HUES6 (cell line): ENCODE measurements at regions not wholly inside any gene's neighbourhood (a gene's known extent, or its start where the extent isn't known, plus 50 kb on each side); places are given as distances from the start of the nearest gene placed in this dataset.
"Not testable (repeated sequence)": the region's sequence is repeated elsewhere in the genome, so short reads cannot be mapped to it uniquely, and the experiment has no call there.

ENCODE experiments used
- H3K27ac ChIP-seq: 2 replicates; pipeline ENCODE4 v1.7.0; 2013; ENCODE audit warnings: low read depth, mild to moderate bottlenecking, low read length, inconsistent platforms
- H3K27me3 ChIP-seq: 2 replicates; pipeline ENCODE4 v1.6.1; 2013; ENCODE audit warnings: low read length; ENCODE audit not compliant: control insufficient read depth, insufficient read depth
- H3K36me3 ChIP-seq: 2 replicates; pipeline ENCODE4 v1.6.1; 2013; ENCODE audit warnings: low read length; ENCODE audit not compliant: control insufficient read depth, insufficient read depth
- H3K4me1 ChIP-seq: 2 replicates; pipeline ENCODE4 v1.6.1; 2013; ENCODE audit warnings: low read length; ENCODE audit not compliant: control insufficient read depth, insufficient read depth
- H3K4me3 ChIP-seq: 2 replicates; pipeline ENCODE4 v1.5.1; 2013; ENCODE audit warnings: low read depth, low read length
- H3K9ac ChIP-seq: one replicate; pipeline ENCODE4 v1.6.1; 2013; ENCODE audit warnings: mild to moderate bottlenecking, low read length
- H3K9me3 ChIP-seq: 2 replicates; pipeline ENCODE4 v1.6.1; 2013; ENCODE audit warnings: low read depth, low read length; ENCODE audit not compliant: control insufficient read depth, insufficient read depth

DNA sequence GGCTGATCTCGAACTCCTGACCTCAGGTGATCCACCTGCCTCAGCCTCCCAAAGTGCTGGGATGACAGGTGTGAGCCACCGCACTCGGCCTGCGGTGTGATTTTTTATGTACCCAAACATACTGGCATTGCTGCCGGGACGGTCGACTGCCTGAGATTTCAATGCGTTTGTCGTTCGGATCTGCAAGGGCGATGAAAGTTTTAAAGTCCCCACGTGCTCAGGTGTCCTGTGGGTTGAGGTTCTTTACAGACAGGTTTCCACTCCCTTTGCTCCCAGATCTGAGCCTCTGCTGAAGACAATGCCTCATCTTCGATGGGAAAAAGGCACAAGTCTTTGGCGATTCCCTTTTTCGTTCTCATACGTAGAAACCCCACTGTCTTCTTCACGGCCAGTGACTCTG, 78.1 kb upstream of the SHOX start:
- Histone ChIP-seq H3K36me3 (no peaks in the 10 kb centered on the region), H3K9ac (no peak overlapping the region), H3K27ac (no peak overlapping the region), H3K4me3 (no peak overlapping the region), H3K9me3 (peaks cover 3% of the 10 kb centered on the region; the same call in 1 of the 2 replicates), H3K4me1 (no peaks in the 10 kb centered on the region), H3K27me3 (0 out of 2 replicates have a peak, but pooled peaks cover 6% of the 10 kb centered on the region)

DNA sequence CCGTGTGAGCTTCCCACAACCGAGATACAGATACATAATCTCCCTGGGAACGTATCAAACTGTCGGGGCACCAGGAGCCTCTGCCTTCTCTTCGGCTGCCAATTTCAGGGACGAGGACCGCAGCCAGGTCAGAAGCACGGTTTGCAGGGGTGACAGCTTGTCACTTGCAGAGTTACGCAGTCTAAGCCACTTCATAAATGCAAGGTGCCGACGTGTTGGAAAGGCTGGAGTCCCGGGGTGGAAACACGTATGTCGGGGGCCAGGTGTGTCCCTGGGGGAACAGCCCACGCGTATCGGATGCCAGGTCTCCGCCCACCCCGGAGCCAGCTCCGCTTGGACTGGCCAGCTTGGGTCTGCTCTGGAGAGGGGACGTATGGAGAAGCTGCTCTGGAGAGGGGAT, 76.3 kb upstream of the SHOX start:
- Histone ChIP-seq H3K27me3 (0 out of 2 replicates have a peak, but pooled peaks cover 6% of the 10 kb centered on the region), H3K9me3 (peaks cover 3% of the 10 kb centered on the region; the same call in 1 of the 2 replicates)

DNA sequence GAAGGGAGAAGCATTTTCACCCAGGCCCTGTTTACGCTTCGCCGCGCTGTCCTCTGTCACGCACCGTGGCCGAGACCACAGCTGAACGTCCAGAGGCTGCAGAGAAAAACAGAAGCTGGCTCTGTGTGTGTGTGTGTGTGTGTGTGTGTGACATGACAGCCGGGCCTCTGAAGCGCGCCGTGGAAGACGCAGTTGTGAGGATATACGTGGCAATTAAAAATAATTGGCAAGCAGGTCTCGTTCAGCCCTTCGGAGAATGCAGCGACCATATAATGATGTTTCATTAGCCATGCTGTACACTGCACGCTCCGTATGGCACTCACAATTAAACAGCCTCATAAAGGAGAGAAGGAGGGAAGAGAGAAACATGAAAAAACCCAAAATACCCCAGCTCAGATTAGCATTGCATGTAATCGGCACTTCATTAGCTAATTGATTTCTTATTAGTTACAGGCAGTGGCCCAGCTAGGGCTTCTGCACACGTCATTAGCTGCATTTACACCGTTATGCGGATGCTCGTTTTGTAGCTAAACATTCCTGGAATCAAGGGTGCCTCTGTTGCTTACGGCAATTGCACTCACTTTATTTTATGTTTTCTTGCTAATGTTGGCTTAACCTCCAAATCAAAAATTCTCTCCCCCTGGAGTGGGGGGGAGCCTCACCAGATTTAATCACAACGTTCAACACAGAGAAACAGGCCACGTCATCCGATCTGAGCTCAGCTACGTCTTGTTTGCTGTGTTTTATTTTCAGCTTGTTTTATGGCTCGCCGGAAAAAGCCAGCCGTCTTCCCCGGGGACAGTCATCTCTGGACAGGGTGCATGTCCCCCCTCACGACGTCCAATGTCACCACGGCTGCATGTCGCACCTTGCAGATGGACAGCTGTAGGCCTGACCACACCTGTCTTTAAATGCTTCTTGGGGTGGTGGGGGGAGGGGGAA, 74.6 kb upstream of the SHOX start:
- no peak overlapping the region for H3K9ac ChIP-seq
- H3K36me3 ChIP-seq, result no peaks in the 10 kb centered on the region
- no peak overlapping the region for H3K4me3 ChIP-seq
- H3K27me3 ChIP-seq, result 0 out of 2 replicates have a peak, but pooled peaks cover 6% of the 10 kb centered on the region
- no peaks in the 10 kb centered on the region for H3K4me1 ChIP-seq
- no peaks in the 10 kb centered on the region for H3K9me3 ChIP-seq
- no peak overlapping the region for H3K27ac ChIP-seq

More for the DNA sequence above, 76.3 kb upstream of the SHOX start:
- Histone ChIP-seq H3K4me3 (no peak overlapping the region), H3K9ac (no peak overlapping the region), H3K27ac (no peak overlapping the region), H3K4me1 (no peaks in the 10 kb centered on the region), H3K36me3 (no peaks in the 10 kb centered on the region)

DNA sequence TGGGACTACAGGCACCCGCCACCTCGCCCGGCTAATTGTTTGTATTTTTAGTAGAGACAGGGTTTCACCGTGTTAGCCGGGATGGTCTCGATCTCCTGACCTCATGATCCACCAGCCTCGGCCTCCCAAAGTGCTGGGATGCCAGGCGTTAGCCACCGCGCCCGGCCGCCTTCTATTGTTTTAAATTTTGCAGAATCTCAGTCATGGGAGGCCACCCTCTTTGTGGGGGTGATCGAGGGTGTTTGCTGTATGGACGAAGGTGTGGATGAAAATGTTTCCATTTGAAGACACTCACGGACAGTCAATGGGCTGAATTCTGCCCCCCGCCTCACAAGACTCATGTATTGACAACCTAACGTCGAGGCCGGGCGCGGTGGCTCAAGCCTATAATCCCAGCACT, 73.0 kb upstream of the SHOX start:
- not testable (repeated sequence) for H3K9ac ChIP-seq, H3K4me1 ChIP-seq, H3K27me3 ChIP-seq, H3K4me3 ChIP-seq, H3K36me3 ChIP-seq, H3K9me3 ChIP-seq, H3K27ac ChIP-seq

DNA sequence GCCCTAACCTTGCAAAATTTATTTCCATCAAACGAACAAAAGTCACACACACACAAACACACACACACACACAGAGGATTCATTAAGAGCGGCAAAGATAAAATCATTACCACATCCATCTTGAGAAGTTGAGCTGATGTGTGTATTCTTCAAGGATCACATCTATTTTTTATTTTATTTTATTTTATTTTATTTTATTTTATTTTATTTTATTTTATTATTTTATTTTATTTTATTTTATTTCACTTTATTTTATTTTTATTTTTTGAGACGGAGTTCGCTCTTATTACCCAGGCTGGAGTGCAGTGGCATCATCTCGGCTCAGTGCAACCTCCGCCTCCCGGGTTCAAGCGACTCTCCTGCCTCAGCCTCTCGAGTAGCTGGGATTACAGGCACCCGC, 71.3 kb upstream of the SHOX start:
- not testable (repeated sequence) for H3K36me3 ChIP-seq, H3K27me3 ChIP-seq, H3K4me1 ChIP-seq, H3K9ac ChIP-seq, H3K9me3 ChIP-seq, H3K4me3 ChIP-seq, H3K27ac ChIP-seq

DNA sequence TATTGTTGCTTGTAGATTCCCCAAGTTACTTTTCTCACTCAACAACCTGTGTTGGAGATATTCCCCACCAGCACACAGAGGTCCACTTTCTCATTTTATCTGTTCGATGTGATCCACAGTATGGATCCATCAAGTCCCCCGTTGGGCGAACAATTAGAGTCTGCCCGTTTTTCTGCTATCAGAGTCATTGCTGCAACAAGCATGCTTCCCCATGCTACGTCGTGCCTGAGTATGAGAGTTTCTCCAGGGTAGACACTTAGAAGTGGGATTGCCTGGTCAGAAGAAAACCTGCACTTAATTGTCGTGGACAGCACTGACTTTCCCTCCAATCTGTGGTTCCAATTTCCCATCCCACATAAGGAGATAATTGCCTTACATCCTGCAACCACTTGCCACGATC, 62.7 kb upstream of the SHOX start:
- H3K4me1 ChIP-seq, result no peaks in the 10 kb centered on the region
- H3K9me3 ChIP-seq, result peaks cover 6% of the 10 kb centered on the region; the same call in 1 of the 2 replicates

DNA sequence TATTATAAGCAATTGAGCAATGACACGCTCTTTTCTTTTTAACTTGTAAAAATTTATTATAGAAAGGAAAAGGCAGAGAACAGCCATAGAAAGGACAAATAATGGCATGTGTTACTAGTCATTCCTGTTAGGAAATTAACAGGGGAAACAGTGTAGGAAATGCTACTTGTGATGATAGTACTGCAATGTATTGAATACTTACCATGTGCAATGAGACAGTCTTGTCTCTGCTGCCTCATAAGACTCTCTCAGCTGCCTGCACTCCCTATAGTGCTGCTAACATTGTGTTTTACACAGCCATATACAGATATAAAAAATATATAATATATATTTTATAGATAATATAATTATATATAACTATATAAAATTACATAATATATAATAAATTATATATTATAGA, 62.3 kb upstream of the SHOX start:
- no peak overlapping the region for H3K4me3 ChIP-seq
- H3K27ac ChIP-seq, result no peak overlapping the region
- H3K27me3 ChIP-seq, result 0 out of 2 replicates have a peak, but pooled peaks cover 6% of the 10 kb centered on the region
- no peaks in the 10 kb centered on the region for H3K36me3 ChIP-seq
- peaks cover 6% of the 10 kb centered on the region; the same call in 1 of the 2 replicates for H3K9me3 ChIP-seq
- no peak overlapping the region for H3K9ac ChIP-seq
- no peaks in the 10 kb centered on the region for H3K4me1 ChIP-seq

More for the DNA sequence above, 62.7 kb upstream of the SHOX start:
- H3K27me3 ChIP-seq, result 0 out of 2 replicates have a peak, but pooled peaks cover 6% of the 10 kb centered on the region
- H3K9ac ChIP-seq, result no peak overlapping the region
- no peaks in the 10 kb centered on the region for H3K36me3 ChIP-seq
- no peak overlapping the region for H3K27ac ChIP-seq
- H3K4me3 ChIP-seq, result no peak overlapping the region

DNA sequence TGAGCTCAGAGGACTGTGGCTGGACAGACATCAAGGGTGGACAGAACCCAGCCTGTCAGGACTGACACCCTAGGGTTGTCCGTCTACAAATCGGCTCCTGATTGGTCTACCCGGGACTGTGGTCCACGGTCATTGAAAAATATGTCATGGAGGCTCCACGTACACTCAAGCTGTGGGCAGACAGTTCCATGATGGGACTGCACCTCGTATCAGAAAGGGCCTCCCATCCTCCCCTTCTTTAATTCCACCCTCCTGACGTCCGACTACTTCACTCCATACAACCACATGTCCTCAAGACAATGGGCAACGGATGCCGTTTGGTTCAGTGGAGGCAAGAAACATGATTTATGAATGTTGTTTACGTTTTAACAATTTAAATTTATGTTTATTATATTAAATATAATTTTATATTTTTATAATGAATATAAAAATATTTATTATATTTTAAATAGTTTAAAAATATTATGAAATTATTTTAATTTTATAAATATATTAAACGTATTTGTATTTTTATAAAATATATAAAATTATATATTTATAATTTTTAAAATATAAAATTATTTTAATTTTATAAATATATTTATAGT, 58.0 kb upstream of the SHOX start:
- Histone ChIP-seq H3K9ac (no peak overlapping the region), H3K4me1 (no peaks in the 10 kb centered on the region), H3K27me3 (peaks cover 10% of the 10 kb centered on the region), H3K27ac (no peak overlapping the region), H3K9me3 (0 out of 2 replicates have a peak, but pooled peaks cover 4% of the 10 kb centered on the region), H3K36me3 (no peaks in the 10 kb centered on the region), H3K4me3 (no peak overlapping the region)

DNA sequence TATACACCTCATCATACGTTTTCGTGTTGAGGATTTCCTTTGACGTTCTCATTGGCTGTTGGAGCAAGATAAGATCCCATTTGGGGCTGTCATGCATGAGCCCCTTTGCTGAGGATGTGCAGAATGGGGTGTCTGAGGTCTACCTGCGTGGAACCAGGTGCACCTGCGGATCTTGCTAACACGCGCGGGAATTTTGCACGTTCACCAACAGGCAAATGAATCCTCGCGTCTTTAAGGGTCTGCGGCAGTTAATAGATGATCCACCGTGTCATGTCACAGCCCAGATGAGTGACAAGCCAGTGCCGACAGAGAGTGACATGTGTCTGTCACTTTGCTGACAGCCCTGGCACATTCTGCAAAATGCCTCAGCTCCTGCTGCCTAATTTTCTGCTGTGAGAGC, 56.3 kb upstream of the SHOX start:
- Histone ChIP-seq H3K27me3 (peaks cover 10% of the 10 kb centered on the region), H3K9me3 (0 out of 2 replicates have a peak, but pooled peaks cover 4% of the 10 kb centered on the region), H3K27ac (no peak overlapping the region), H3K4me1 (no peaks in the 10 kb centered on the region), H3K4me3 (no peak overlapping the region), H3K9ac (no peak overlapping the region), H3K36me3 (no peaks in the 10 kb centered on the region)

DNA sequence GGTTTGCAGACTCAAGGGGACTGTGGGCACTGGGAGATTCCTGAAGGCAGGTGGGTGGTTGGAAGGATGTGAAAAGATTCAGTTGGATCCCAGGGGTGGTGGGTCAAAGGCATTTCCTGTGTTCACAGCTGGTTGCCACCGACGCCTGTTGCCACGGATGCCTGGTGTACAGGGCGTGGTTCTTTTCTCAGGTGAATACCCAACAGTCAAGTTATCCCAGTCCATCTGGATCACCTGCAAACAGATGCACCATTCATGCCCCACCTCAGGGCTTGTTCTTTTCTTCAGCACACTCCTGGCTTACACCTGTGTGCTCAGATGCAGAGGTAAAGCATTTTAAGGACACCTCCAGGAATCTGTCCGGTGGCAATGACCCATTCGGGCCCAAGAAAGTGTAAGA, 55.8 kb upstream of the SHOX start:
- H3K27me3 ChIP-seq, result peaks cover 10% of the 10 kb centered on the region
- H3K4me1 ChIP-seq, result no peaks in the 10 kb centered on the region
- no peak overlapping the region for H3K4me3 ChIP-seq
- H3K27ac ChIP-seq, result no peak overlapping the region
- H3K9me3 ChIP-seq, result 0 out of 2 replicates have a peak, but pooled peaks cover 4% of the 10 kb centered on the region
- H3K36me3 ChIP-seq, result no peaks in the 10 kb centered on the region
- no peak overlapping the region for H3K9ac ChIP-seq
